AG08396 (cell line): ENCODE measurements at regions not wholly inside any gene's neighbourhood (a gene's known extent, or its start where the extent isn't known, plus 50 kb on each side); places are given as distances from the start of the nearest gene placed in this dataset.
A peak's percentile ranks its signal among the peaks of the same experiment; 100 is the strongest.

Source experiments
- DNase-seq: peaks from one replicate; pipeline ENCODE4 v3.0.0; 2012; ENCODE audit warnings: low spot score, mixed read lengths

DNA sequence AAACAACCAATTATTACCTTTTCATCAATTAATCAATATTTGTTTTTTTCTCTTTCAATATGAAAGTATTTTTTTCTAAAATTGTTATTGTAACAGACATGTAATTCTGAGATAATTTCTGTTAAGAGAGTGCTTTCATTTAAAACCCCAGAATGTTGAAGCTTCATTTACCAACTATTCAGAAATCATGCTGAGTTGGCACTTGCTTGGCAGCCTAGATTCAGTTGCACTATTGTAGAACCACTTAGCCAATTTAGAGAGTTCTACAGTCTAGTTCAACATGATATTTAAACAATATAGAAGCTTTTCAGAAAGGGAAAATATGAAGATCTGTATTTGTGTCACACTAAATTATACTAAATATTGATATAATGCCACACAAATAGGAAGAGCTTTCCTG lies 56.1 kb upstream of the NKAIN2 start:
- DNase-seq = no peak

DNA sequence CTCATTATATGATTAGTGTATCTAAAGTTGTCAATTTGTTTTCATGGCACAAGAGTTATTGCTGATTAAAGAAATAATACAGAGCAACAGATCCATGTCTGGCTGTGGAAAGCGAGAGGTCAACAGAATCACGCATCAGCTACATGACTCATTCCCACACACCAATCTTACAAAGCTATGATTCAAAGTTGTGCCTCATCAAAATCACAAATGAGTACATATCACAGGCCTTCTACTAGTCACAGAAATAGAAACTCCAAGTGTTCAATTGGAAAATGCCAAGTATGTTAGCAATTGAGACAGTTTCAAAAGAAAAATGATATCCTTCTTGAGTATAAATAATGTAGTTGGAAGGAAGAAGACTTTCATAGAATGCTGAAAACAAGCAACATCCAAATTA lies 57.8 kb upstream of the NKAIN2 start:
- DNase-seq = peak; percentile 4

DNA sequence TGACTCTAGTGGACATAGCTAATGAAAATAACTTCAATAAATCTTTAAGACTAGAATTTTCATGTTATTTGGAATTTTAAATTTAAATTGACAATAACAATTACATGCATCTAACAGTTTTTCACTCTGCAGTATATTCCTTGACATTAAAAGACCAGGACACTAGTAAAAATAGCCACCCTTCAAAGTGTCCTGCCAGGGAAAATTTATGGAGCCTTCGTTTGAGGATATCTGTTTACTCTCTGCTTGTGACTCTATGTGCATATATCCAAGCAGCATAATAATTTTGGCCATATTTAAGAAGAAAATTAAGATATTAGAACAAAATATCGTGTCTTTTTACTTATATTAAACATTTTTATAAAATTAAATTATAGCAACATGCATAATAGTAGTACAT lies 58.8 kb upstream of the NKAIN2 start:
- no peak for DNase-seq

DNA sequence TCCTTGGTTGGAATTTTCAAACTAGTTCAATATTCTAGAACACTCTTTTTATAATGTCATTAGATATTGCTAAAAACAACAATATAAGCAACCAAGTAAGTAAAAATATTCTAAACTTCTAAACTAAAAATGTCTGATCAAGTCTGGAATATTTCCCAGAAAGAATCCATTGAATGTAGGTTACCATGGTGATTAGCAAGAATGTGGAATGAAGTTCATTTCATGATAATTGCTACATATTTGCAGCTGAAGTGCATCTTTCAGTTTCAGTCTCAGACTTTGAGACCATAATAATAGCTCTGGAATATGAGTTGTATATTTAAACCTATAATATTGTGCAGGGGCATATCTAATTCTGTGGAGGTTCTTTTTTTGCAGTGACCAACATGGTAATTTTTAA lies 61.0 kb upstream of the NKAIN2 start:
- DNase-seq = no peak

DNA sequence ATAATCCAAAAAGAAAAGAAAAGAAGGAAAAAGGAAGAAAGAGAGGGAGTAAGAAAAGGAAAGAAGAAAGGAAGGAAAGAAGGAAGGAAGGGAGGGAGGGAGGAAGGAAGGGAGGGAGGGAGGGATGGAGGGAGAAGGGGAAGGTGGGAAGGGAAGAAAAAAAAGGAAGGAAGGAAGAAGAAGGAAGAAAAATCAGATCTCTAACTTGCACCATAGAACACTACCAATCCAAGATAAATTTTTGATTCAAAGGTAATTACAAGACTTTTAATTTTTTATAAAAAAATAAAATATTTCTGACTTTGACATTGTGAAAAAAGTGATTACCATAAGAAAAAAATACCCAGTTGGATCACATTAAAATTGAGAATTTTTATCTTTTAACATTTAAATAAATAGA lies 70.5 kb upstream of the NKAIN2 start:
- DNase-seq = no peak

DNA sequence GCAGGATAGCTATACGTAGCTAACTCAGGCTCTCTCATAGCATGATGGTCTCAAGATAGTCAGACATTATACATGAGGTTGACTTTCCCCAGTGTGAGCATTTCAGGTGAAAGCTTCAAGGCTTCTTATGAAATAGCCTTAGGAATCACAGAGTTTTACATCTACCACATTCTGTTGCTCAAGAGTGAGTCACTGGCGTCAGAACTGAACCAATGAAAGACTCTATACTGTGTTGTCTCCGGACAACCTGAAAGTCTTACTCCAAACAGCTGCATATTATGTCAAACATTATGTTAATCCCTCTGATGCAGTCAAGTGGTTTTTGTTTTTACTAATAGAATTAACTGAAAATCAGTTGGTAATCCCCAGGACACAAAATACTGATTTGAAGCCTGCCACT lies 79.8 kb upstream of the TRDN start:
- no peak for DNase-seq

DNA sequence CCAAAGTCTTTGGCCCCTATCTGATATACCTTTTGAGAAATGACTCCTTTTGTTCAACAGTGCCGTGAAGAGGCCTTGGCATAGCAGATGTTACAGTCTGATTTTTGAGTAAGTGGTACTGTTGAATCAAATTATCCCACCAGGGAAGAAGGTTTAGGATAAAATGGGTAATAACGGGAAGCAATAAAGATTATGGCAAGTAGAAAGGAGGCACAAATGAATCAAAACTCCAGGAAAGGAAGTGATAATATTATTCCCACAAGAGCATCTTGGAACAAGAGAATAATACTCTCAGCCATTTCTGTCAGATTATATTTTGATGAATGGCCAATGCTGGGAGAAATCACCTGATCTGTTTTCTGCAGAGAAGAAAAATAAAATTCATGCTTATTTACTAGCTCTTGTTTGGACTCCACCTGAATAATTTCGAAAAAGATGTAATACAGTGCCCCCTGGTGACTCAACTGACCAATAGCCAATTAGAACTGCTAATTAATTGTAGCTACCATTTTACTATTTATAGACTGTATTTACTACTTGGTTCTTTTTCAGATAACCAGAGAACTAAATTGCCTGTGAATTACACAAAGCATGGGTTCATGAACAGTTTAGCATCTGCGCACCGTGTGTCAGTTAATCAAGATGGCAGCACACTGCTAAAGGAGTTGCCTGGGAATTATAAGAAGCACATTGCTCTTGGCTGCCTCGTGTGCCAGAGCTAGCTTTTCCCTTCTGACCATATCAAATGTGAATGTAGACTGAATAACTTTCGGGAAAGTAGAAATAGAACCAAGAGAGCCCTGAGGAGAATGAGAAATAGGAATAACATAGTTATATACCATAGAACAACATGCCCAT lies 78.5 kb upstream of the TRDN start:
- no peak for DNase-seq

DNA sequence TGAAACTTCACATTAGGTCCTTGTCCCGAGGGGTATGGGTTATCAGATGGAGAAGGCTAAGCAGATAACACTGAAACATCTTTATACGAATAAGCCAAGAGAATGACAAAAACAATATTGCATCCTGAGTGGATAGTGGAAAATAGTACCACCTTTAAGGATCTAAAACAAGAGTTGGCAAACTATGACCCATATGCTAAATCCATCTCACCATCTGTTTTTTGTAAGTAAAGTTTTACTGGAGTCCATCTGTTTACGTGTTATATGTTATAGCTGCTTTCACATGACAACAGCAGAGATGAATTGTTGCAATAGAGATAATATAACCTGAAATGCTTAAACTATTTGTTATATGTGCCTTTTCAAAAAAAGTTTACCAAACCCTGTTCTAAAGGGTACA lies 76.1 kb upstream of the TRDN start:
- no peak for DNase-seq

DNA sequence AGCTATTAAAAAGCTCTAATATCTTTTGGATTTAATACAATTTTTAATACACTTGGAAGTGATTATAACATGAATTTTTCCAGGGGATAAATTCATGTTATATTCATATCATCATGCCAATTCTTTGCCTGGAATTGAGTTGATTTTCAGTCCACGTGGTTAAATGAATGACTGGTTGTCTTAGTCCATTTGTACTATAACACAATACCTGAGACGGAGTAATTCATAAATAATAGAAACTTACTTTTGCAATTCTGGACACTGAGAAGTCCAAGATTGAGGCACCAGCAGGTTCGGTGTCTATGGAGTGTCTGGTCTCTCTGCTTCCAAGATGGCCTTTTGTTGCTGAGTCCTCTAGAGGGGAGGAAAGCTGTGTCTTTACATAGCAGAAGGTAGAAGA lies 66.2 kb upstream of the TRDN start:
- DNase-seq = no peak

DNA sequence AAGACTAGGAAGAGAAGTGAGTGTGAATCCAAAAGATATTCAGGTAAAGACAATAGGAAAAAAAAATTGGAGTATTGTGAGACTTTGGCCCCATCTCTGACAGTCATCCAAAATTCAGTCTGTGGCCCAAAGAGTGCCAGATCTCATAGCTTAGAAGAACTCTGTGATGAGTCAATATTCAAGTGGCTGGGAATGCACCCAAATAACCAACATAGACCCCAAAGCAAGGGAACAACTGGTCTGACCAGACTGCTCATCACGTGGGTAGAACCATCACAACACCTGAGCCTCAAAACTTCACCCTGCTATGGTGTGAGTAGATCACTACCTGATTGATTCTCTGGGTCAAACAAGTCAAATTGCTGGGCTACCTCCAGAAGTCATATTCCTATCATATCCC lies 51.1 kb upstream of the TRDN start:
- DNase-seq = no peak
